GM18517 (cell line): ENCODE measurements at regions not wholly inside any gene's neighbourhood (a gene's known extent, or its start where the extent isn't known, plus 50 kb on each side); places are given as distances from the start of the nearest gene placed in this dataset.

Source experiments
- ATAC-seq: cut with Tn5 transposase; IDR thresholded peaks from one replicate; pipeline ENCODE4 v1.9.1; 2021; ENCODE audit warnings: mild to moderate bottlenecking, moderate library complexity; ENCODE audit not compliant: unreplicated experiment

DNA sequence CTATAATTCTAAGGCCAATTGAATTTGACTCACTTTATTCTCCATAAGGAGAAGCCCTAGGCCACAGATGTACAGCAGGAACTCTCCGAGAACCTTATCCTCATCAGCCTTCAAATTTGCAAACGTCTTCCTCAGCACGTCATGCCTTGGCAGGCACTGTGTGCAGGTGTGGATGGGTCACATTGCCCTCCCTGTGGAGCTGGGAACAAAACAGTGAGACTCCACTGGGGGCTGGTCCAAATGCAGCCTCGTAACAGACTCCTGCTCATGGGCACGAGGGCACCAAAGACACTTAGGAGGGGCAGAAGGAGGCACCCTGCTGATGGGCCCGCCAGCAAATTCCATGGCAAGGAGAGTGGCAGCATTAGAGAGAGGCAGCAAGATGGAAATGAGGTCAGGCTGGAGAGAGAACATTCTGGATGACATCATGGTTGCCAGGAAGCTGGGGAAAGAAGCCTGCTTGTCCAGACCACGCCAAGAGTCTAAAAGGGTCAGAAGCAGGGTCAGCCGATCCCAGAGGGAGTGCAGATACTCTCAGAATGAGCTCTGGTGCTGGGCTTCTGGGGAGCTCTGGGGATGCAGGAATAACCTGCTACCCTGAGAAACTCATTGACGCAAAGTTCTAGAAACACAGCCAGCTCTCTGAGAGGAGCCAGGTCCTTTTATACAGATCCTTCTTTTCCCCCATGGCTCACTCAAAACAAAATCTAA, 242.2 kb downstream of the B3GLCT start:
- no peak for ATAC-seq

DNA sequence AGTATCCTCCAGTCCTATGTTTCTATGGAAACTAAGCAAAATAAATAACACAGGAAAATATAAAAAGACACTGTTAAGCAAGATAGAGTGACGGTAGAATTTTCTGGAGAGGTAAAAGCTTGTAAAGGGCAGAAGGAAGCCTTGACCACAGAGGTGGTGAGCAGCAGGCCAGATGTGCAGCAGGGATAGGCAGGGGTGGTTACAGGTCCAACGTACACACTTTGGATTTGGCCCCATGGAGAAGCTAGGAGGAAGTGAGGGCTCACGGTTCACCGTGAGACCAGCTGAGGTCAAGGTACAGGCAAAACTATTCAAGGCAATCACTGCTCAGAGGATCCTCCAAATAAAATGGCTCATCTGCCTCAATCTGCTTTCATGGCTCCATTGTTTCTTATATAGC, 242.8 kb downstream of the B3GLCT start:
- no peak for ATAC-seq

DNA sequence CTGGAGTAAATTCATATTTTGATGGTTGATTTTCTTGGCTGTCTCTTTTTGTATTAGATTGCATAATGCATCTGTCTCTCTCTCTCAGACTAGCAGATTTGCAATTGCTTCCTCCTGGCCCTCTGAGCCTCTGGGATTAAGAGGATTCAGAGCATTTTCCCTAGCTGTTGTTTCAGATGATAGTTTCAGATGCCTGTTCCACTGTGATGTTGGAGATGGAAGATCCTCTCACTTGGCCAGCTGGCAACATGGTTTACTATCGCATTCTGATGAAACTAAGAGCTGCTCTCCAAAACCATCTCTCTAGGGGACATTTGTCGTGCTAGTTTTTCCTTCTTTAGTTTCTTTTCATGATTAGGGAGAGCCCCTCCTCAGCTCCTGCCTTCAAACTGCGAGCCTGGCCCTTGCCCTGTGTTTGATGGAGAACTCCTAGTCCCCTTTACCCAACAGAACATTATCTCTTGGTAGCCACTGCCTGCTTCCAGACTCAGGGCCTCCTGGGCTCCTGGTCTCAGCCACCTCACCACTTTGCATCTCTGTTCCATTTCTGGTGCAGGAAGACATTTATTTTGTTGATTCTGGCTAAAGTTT, 244.6 kb downstream of the B3GLCT start:
- no peak for ATAC-seq

DNA sequence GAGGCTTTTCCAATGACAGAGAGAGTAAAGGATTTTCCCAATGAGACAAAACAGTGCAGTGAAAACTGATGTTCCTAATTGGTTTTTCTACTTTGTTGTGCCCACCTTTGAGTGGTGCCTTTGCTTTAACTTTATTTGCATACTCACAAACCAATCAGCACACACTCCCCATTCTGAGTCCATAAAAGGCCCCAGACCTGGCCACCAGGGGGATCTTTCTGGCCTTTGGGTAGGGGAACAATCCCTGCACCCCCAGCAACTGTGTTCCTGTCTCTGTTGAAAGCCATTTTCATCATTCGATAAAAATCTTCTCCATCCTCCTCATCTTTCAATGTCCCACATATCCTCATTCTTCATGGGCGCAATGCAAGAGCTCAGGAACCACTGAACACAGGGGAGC, 252.8 kb downstream of the B3GLCT start:
- no peak for ATAC-seq

DNA sequence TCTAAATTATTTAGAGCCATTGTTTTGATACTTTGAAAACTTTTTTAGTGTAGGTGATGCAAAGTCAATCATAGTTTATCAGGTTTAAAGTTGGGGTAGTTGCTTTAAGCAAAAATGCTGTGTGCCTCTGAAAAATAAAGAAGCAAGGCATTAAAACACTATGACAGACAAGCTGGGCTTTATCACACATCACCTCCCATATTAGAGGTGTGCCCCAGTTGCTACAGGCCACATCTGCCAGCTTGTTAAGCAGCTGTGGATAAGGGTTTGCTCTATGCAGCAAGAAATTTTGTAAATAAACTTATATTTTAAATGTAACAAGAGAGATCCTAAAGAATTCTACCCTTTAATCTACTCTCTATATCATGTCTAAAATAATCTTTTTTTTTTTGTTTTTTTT, 255.8 kb downstream of the B3GLCT start:
- ATAC-seq = no peak

DNA sequence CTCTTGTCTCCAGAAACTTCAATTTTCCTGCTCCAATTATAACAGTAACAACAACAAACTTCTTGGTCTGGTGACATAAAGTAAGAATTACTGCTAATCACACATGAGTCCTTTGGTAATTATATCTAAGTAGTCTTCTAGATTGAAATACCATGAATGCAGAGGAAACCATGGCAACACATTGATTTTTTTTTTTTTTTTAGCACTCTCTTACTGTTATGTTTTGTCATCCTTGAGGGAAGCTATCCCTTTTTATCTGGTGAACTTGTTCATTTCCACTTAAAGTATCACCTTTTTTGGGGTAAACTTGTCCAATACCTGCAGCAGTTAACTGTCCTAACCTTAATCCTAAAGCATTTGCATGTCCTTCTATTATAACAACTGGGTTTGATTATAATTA, 256.3 kb downstream of the B3GLCT start:
- ATAC-seq = no peak

DNA sequence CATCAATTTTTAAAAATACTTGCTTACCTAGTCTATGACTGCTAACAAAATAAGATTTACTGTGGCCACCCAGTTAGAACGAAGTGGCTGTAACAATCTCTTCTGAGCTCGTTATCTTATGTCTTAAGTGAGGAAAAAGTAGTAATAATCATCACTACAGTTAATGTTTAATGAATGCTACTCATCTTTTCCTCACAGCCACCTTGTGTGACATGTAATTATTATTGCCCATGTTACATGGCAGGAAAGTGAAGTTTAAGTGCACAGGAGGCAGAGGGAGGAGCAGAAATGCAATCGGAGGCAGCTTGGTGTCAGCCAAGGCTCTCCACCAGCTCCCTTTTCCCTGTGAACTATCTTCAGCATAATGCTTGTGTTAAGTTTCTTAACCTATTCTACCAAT, 260.3 kb downstream of the B3GLCT start:
- ATAC-seq = no peak

DNA sequence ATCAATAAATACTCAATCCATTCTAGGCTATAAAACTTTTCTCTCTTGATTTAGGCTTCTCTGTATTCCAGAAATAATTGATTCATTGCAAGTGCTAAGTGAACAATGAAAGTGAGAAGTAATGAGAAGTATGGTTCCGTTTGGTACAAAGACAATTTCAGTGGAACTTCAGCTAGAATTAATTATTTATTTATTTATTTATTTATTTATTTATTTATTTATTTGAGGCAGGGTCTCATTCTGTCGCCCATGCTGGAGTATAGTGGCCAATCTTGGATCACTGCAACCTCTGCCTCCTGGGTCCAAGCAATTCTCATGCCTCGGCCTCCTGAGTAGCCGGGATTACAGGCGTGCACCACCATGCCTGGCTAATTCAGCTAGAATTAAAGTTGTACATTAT, 262.1 kb downstream of the B3GLCT start:
- no peak for ATAC-seq

DNA sequence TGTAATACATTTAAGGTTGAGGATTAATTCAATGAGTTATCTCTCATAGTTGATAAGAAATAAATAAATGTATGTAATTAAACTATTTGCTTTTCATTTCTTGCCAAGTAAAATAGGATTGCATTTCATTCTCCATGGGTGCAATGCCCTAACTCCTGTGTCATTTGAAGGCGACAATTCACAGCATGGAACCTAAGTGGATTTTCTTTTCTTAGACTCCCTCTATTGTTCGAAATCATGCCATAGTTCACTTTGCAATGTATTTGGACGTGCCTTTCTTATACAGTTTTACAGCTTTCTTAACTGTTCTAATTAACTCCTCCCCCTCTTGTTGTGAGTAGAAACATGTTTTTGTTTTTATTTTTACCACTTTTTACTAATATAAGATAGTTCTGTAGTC, 263.0 kb downstream of the B3GLCT start:
- ATAC-seq = no peak

DNA sequence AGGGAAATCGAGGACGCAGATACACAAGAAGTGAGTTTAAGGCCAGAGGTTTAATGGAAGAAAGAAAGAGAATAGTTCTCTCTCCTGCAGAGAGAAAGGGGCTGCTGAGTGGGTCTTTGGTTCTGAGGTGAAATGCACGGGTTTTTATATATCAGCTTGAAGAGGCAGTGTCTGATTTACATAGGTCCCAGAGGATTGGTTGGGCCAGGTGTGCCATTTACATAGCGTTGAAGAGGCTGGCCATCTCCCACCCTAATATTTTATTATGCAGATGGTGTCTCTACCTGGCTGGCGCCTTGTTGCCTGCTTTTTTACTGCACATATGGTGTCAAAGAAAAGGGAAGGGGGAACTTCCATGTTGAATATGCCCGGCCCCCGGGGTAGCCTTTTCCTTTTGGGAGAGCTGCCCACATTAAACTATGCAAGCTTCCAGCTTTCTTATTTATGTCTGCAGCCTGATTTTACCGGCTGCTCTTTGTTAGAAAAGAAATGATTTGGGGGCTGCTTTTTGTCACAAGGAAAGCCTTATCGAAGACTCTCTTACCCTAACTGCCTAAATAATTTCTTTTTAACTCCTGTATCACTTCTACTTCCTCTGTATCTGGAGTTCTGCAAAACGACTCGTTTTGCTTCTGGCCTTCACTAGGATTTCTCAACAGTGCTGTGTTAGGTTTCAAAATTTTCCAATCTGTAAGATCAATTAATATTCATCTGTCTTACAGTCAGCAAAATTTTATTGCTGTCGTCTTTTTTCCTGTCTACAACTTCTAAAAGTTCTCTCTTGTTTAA, 268.5 kb downstream of the B3GLCT start:
- no peak for ATAC-seq

DNA sequence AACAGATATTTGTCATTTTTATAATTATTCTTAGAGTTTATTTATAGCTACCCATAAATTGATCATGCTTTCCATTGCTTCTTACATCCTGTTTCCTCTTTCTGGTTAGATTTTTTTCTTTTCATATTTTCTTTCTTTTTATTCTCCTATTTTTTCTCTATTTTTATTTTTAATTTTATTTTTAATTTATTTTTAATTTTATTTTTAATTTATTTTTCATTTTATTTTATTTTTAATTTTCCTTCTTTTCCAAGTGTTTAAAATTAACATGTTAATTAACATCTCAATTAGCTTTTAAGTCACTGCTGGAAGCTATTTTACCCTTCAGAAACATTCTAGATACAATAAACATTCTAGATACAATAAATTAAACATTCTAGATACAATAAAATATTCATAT, 269.6 kb downstream of the B3GLCT start:
- no peak for ATAC-seq

DNA sequence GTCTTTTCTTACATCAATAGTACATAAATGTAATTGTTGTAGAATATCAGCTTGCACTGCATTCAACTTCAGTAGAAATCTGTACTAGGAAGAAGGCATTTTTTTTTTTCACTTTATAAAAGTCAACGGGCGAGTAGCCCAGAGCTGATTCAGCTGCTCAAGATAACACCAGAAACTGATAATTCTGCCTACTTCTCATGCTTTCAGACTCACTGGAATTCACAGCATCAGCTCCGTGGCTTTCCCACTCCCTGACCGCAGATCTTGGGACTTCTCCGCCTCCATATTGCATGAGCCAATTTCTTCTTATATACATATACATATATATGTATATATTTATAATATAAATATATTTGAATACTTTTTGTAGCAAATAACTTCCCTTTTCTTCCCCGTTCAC, 263.1 kb upstream of the RXFP2 start:
- no peak for ATAC-seq

DNA sequence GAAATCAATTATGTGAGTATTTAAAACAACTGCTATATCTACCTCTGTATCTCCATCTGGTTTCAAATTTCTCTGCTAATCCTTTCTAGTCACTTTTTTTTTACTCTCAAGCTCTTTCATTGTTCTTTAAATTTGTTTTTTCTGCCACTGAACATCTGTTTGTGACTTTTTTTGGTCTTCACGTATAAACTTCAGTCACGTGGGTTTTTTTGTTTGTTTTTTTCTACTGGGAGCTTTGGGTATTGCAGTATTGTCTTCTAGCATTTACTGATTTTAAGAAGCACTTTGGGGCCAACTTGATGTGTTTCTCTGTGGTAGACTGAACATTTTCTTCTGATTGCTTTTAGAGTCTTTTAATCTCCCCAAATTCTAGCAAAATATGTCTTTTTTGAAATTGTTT, 262.6 kb upstream of the RXFP2 start:
- no peak for ATAC-seq

DNA sequence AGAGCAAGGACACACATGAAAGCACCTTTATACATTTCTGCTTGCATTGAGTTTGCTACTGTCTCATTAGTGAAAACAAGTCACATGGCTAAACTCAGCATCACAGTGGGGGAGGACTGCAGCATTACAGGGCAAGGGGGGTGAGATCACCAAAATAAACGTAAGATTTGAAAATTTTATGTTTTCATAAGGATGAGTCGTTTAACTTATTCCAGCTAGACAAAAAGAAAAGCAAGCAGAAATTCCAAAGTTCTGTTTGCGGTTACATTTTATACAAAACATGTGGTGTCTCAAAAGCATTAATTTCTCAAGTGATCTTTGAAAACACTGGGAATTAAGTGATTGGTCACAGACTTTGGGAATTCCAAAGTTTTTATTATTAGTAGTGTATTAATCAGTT, 261.4 kb upstream of the RXFP2 start:
- ATAC-seq = no peak

DNA sequence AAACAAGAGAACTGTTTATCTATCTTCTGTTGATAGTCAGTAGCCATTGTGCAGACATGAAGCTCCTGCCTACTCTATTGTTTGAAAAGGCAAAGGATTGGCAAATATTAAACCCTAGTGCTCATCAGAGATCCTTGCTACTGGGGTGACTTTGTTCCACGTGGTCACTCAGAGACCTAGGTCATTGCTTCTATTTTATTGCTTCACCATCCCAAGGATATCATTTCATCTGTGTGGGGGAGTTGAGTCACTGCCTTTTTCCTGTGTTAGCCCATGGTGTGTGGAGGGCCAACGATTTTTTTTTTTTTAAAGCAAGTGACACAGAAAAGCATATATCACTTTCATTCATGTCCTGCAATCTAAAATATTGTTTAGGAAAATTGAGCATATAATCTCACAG, 254.1 kb upstream of the RXFP2 start:
- no peak for ATAC-seq

DNA sequence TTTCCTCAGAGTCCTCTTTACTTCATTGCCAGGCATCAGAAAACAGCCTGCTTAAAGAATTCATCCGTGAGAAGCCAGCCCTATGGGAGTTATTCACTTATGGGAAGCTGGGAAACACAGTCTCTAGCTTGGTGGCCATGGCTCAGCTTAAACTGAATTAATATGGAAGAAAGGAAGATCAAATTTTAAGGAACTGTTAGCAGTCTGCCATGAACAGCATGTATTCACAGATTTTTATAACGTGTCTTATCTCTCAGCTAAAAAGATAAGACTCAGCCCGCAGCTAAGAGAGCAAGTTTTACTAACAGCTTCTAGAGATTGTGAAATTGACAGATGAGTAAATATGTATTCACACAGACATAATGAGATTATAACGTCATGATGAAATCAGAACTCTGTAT, 253.7 kb upstream of the RXFP2 start:
- ATAC-seq = no peak

DNA sequence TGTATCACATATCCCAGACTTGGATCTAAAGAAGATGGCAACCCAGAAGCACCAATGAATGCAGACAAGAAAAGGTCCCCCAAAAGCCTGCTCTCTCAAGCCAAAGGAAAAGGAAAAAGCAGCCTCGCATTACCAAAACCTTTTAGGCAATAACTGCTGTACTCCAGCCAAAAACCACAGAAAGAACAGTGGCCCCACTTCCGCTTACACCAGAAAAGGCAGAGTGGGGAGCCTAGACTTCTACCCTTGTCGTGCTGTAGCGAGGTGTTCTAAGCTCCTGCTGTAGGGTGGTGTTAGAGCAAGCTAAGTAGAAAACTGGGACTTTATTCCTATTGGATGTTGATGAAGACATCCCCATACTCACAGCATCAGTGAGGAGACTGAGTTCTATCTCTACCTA, 244.0 kb upstream of the RXFP2 start:
- no peak for ATAC-seq

DNA sequence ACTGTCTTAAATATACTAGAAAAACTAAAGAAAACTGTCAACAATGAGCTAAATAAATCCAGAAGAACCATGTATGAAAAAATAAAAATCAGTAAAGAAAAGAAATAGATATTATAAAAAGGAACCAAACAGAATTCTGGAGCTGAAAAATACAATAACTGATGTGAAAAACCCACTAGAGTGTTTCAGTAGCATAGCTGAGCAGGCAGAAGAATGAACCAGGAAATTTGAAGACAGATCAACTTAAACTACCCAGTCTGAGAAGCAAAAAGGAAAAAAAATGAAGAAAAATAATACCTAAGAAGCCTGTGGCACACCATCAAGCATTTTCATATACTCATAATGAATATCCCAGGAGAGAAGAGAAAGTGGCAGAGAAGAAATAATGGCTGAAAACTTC, 240.1 kb upstream of the RXFP2 start:
- no peak for ATAC-seq

DNA sequence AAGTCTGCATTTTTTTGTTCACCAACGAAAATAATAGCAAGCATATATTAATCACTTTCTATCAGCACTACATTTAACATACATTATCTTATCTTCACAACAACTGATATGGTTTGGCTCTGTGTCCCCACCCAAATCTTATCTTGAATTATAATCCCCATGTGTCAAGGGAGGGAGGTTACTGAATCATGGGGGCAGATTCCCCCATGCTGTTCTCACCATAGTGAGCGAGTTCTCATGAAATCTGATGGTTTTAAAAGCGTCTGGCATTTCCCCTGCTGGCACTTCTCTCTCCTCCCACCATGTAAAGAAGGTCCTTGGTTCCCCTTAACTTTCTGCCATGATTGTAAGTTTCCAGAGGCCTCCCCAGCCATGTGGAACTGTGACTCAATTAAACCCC, 235.7 kb upstream of the RXFP2 start:
- no peak for ATAC-seq

DNA sequence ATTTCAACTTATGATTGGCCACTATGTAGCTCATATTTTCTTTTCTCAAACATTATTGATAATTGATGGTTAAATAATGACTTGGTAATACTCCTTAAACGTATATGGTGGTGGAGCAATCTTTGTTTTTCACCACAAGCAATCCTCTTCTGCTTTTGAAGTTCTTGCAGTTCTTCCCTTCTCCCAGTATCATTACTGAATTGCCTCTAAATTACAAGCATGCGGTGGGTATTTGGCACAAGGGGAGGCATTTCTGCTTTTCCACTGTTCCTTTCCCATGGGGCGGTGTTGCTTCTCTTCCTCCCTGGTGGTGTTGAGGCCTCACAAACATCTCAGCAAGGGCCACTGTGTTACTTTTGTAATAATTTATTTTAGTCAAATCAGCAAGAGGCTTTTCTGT, 234.4 kb upstream of the RXFP2 start:
- ATAC-seq = no peak

DNA sequence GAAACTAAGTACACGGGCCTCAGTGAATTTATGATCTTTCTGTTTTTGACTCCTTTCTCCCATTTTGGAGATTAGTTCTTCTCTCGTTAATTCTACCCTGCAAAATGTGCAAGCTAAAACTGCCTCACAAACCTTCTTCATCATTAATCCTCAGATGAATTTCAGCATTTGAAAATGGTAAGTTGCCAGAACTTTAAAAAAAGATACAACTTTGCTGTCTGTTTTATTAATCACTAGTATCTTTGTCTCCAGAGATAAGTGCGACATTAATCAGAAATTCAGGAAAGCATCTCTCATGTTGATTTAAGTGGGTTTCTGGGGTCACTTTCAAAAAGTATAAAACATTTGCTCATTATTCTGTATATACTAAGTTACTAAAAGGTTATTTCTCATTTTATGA, 227.0 kb upstream of the RXFP2 start:
- no peak for ATAC-seq

DNA sequence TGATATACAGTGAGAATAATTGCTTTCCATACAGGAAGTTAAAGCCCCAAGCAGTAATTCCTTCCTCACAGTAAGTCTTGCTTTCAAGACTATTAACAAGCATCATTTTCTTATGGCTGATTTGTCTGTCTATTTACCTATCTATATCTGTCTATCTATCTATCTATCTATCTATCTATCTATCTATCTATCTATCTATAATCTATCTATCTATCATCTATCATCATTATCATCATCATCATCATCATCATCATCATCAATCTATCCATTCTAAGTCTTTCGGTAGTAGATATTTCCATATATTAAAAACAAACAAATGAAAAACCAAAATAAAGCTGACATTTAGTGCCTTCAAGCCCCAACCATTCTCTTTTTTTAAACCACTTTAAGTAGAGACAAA, 224.4 kb upstream of the RXFP2 start:
- no peak for ATAC-seq
